Spleen (tissue), 11 donors: ENCODE measurements at regions not wholly inside any gene's neighbourhood (a gene's known extent, or its start where the extent isn't known, plus 50 kb on each side); places are given as distances from the start of the nearest gene placed in this dataset.

ENCODE experiments used
- DNase-seq: peaks from one replicate; pipeline ENCODE4 v3.0.0-alpha.2; 2020
- H3K27ac ChIP-seq, 8 donors: fragments of 200-600 bp; sonication (generic) in 7 of 8; 1 replicate in 4 of 8; 2 replicates in 4 of 8; pipeline versions ENCODE4 v1.5.0 to v1.8.0; 2016 to 2021; ENCODE audit warnings: inconsistent platforms in 4 of 8, mild to moderate bottlenecking in 4 of 8, moderate library complexity in 1 of 8
- H3K27me3 ChIP-seq, 7 donors: fragments of 200-600 bp; sonication (generic) in 6 of 7; replicated peaks in 1 of 7; 1 replicate in 4 of 7; 2 replicates in 3 of 7; pipeline versions ENCODE4 v1.5.0 to v1.8.0; 2016 to 2021; ENCODE audit warnings: inconsistent platforms in 3 of 7, mild to moderate bottlenecking in 1 of 7
- H3K36me3 ChIP-seq, 6 donors: fragments of 200-600 bp; sonication (generic) in 5 of 6; 1 replicate in 4 of 6; 2 replicates in 2 of 6; pipeline versions ENCODE4 v1.5.0 to v1.8.0; 2016 to 2021; ENCODE audit warnings: inconsistent platforms in 2 of 6
- H3K4me1 ChIP-seq, 6 donors: fragments of 200-600 bp; sonication (generic) in 5 of 6; 1 replicate in 3 of 6; 2 replicates in 3 of 6; pipeline versions ENCODE4 v1.5.0 to v1.8.0; 2016 to 2021; ENCODE audit warnings: inconsistent platforms in 3 of 6
- H3K4me3 ChIP-seq, 8 donors: fragments of 200-600 bp; sonication (generic) in 7 of 8; 1 replicate in 4 of 8; 2 replicates in 4 of 8; pipeline versions ENCODE4 v1.5.0 to v1.8.0; 2016 to 2021; ENCODE audit warnings: inconsistent platforms in 4 of 8, mild to moderate bottlenecking in 4 of 8, moderate library complexity in 2 of 8
- H3K9me3 ChIP-seq, 8 donors: fragments of 200-600 bp; sonication (generic) in 7 of 8; 1 replicate in 4 of 8; 2 replicates in 4 of 8; pipeline versions ENCODE4 v1.5.0 to v1.8.0; 2016 to 2021; ENCODE audit warnings: inconsistent platforms in 4 of 8
- CTCF ChIP-seq, 11 experiments: fragments of 200-600 bp in 7 of 11; fragments of 450-650 bp in 4 of 11; sonication (generic) in 4 of 11; IDR thresholded peaks in 8 of 11; conservative IDR thresholded peaks in 3 of 11; 1 replicate in 7 of 11; 2 replicates in 4 of 11; pipeline versions ENCODE4 v1.4.0 to v1.8.0; 2016 to 2021; ENCODE audit warnings: antibody characterized with exemption in 11 of 11, inconsistent platforms in 4 of 11, mild to moderate bottlenecking in 1 of 11
- POLR2A ChIP-seq, 3 donors: fragments of 450-650 bp; IDR thresholded peaks; one replicate each; pipeline ENCODE4 v1.5.1; 2017; ENCODE audit warnings: antibody characterized with exemption in 3 of 3, mild to moderate bottlenecking in 1 of 3
- POLR2AphosphoS5 ChIP-seq, 3 donors: sonication (generic); formaldehyde crosslinking; IDR thresholded peaks; one replicate each; pipeline ENCODE4 v1.5.1; 2017; ENCODE audit warnings: antibody characterized with exemption in 3 of 3
- WGBS, 5 donors: extraction: QIAGEN DNeasy Blood & Tissue Kit in 3 of 5; methylation state at CpG; one replicate each; pipeline versions ENCODE4 v1.1.5 to v1.1.7; 2013 to 2018; 5-methylcytosine and 5-hydroxymethylcytosine counted together
- intact Hi-C: fragments of 100-400 bp; cut with DNase I; formaldehyde crosslinking; loops from one replicate; pipeline ENCODE4 v1.15.0; 2023; ENCODE audit warnings: low total_unique reads
- donor health status: healthy with polysubstance abuse.
- donor health status: DM: no; HTN: no; CAD: no; lungs with moderate emphysema.
- donor health status: DM: no; HTN: no; CAD: no.
- donor health status: Bipolar disorder and iron deficiency.
- donor health status: healthy.
- donor health status: DM: no; HTN: no; CAD: no.
- donor health status: DM: yes; HTN: yes; CAD: no.

- H3K9me3 ChIP-seq, result peaks cover 4 to 25% (median 21%) of the 10 kb centered on the region in 8 donors
- no peaks in the 10 kb centered on the region for H3K27me3 ChIP-seq
- TF ChIP-seq POLR2A (IDR thresholded peaks at IDR 0.05) (no peak), CTCF (IDR thresholded peaks at IDR 0.05 in 8 of 11, conservative IDR thresholded peaks at IDR 0.05 in 3 of 11) (no peak), POLR2AphosphoS5 (IDR thresholded peaks at IDR 0.05) (no peak)
- no peaks in the 10 kb centered on the region for H3K4me1 ChIP-seq
- intact Hi-C loops, result no loop called here
- WGBS, 5 donors, result 61 to 69% (median 66%) methylated on average over 5 of the region's 5 CpGs
- no peaks in the 10 kb centered on the region for H3K36me3 ChIP-seq
- H3K4me3 ChIP-seq, result no peak overlapping the region
- DNase-seq, result no peak
- no peak overlapping the region for H3K27ac ChIP-seq
These were observed 149.0 kb downstream of the ADCYAP1 start for GRCh38 chr18:1053331-1054315.

GRCh38 chr18:1056404-1056803 lies 151.7 kb downstream of the ADCYAP1 start:
- H3K4me1 ChIP-seq, result no peaks in the 10 kb centered on the region
- no peaks in the 10 kb centered on the region for H3K36me3 ChIP-seq
- peaks cover 4 to 31% (median 23%) of the 10 kb centered on the region in 8 donors for H3K9me3 ChIP-seq
- intact Hi-C loops, result no loop called here
- H3K27ac ChIP-seq, result no peak overlapping the region
- no peaks in the 10 kb centered on the region for H3K27me3 ChIP-seq
- WGBS, 5 donors, result 83 to 95% (median 88%) methylated on average over 2 of the region's 2 CpGs
- H3K4me3 ChIP-seq, result no peak overlapping the region
- TF ChIP-seq POLR2AphosphoS5 (IDR thresholded peaks at IDR 0.05), result no peak
- no peak for DNase-seq

GRCh38 chr18:1057367-1057766 lies 152.7 kb downstream of the ADCYAP1 start:
- intact Hi-C loops, result no loop called here
- H3K36me3 ChIP-seq, result no peaks in the 10 kb centered on the region
- WGBS, 5 donors, result 72 to 86% (median 80%) methylated on average over 3 of the region's 3 CpGs
- no peaks in the 10 kb centered on the region for H3K27me3 ChIP-seq
- H3K4me3 ChIP-seq, result no peak overlapping the region
- DNase-seq, result no peak
- no peaks in the 10 kb centered on the region for H3K4me1 ChIP-seq
- peaks cover 4 to 36% (median 26%) of the 10 kb centered on the region in 8 donors for H3K9me3 ChIP-seq
- no peak overlapping the region for H3K27ac ChIP-seq
- TF ChIP-seq POLR2AphosphoS5 (IDR thresholded peaks at IDR 0.05) (no peak), POLR2A (IDR thresholded peaks at IDR 0.05) (no peak), CTCF (IDR thresholded peaks at IDR 0.05 in 8 of 11, conservative IDR thresholded peaks at IDR 0.05 in 3 of 11) (no peak)

GRCh38 chr18:1062588-1062987 lies 157.9 kb downstream of the ADCYAP1 start:
- DNase-seq, result no peak
- intact Hi-C loops, result no loop called here
- Histone ChIP-seq H3K9me3 (peaks cover 0 to 24% (median 12%) of the 10 kb centered on the region in 8 donors), H3K27me3 (no peaks in the 10 kb centered on the region), H3K36me3 (no peaks in the 10 kb centered on the region), H3K27ac (no peak overlapping the region), H3K4me3 (no peak overlapping the region), H3K4me1 (no peaks in the 10 kb centered on the region)
- no peak for TF ChIP-seq POLR2A (IDR thresholded peaks at IDR 0.05)
- TF ChIP-seq CTCF (IDR thresholded peaks at IDR 0.05 in 8 of 11, conservative IDR thresholded peaks at IDR 0.05 in 3 of 11), result no peak
- TF ChIP-seq POLR2AphosphoS5 (IDR thresholded peaks at IDR 0.05), result no peak
- 71 to 90% (median 76%) methylated on average over 2 of the region's 2 CpGs for WGBS, 5 donors
